ENCODE measurements at regions not wholly inside any gene's neighbourhood (a gene's known extent, or its start where the extent isn't known, plus 50 kb on each side); places are given as distances from the start of the nearest gene placed in this dataset.

DNA sequence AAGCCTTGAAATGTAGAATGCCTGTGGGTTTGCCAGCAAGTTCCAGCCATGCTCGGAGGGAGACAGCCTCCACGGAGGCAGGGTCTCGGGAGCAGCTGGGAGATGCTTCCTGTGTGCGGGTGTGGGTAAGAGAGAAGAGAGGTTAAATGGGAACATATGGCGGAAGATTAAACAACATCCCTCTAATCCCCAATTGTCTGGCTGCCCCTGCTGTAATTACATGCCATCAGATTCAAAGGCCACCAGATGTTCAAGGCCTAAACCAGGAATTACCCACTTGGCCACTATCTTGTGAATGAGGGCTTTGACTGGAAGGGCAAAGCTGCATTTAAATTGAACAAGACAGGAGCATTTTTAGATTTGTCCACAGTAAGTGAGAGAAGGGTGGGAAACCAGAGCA, 81.4 kb upstream of the BACE2 start:
- no peak overlapping the region for H4K8ac ChIP-seq (replicated peaks; ENCODE audit: insufficient read length, low read depth, low read length)
- no peak overlapping the region; the same call in 1 of the 2 replicates for H3K14ac ChIP-seq (ENCODE audit: insufficient read depth, low read length)
- H4K91ac ChIP-seq (ENCODE audit: insufficient read length, low read depth, low read length): no peak overlapping the region
- no peaks in the 10 kb centered on the region for H3K27me3 ChIP-seq (ENCODE audit: insufficient read depth, low read length)
- H2AK5ac ChIP-seq (ENCODE audit: insufficient read length, low read length): no peak overlapping the region
- H3K4ac ChIP-seq (ENCODE audit: low read depth, low read length): no peak overlapping the region
- WGBS (ENCODE audit: extremely low coverage, insufficient read length, low lambda C conversion rate): no CpG with 5 or more reads among the region's 5 CpGs
- no peak overlapping the region for H2BK120ac ChIP-seq (ENCODE audit: low read depth, low read length, poor library complexity, severe bottlenecking)
- H3K56ac ChIP-seq (ENCODE audit: insufficient read length, low read depth, low read length): no peak overlapping the region
- no peak overlapping the region for H3K23ac ChIP-seq (ENCODE audit: insufficient read length, low read depth, low read length)
- no peaks in the 10 kb centered on the region for H4K20me1 ChIP-seq (ENCODE audit: control insufficient read depth, insufficient read depth, insufficient read length)
- H3K4me1 ChIP-seq (ENCODE audit: insufficient read depth, low read length): no peaks in the 10 kb centered on the region; the same call in 1 of the 2 replicates
- peaks cover 10 to 14% of the 10 kb centered on the region in 2 experiments for H3K4me1 Mint-ChIP-seq
- H3K36me3 Mint-ChIP-seq (ENCODE audit: insufficient read depth in 1 of 3, low read depth in 3 of 3): no peaks in the 10 kb centered on the region
- no peak overlapping the region for H3K9ac ChIP-seq (ENCODE audit: extremely low read depth, insufficient read length, low read length)
- H2BK12ac ChIP-seq (ENCODE audit: insufficient read length, low read depth, low read length): no peak overlapping the region
- no peak overlapping the region for H2BK15ac ChIP-seq (ENCODE audit: low read depth, low read length)
- no peaks in the 10 kb centered on the region for H3K27me3 Mint-ChIP-seq (ENCODE audit: low read depth)
- H3K4me3 Mint-ChIP-seq: no peak overlapping the region
- no peak overlapping the region; a peak in 1 of 7 replicates for H3K27ac Mint-ChIP-seq
- H2BK20ac ChIP-seq (ENCODE audit: low read depth, low read length, poor library complexity, severe bottlenecking): no peak overlapping the region
- no peaks in the 10 kb centered on the region for H3K23me2 ChIP-seq (ENCODE audit: insufficient read length, low read depth, low read length, poor library complexity, severe bottlenecking)
- H3K9me3 Mint-ChIP-seq: peaks cover 2 to 6% of the 10 kb centered on the region in 2 experiments; a peak in 3 of 5 replicates
- TF ChIP-seq, protein P1, sequence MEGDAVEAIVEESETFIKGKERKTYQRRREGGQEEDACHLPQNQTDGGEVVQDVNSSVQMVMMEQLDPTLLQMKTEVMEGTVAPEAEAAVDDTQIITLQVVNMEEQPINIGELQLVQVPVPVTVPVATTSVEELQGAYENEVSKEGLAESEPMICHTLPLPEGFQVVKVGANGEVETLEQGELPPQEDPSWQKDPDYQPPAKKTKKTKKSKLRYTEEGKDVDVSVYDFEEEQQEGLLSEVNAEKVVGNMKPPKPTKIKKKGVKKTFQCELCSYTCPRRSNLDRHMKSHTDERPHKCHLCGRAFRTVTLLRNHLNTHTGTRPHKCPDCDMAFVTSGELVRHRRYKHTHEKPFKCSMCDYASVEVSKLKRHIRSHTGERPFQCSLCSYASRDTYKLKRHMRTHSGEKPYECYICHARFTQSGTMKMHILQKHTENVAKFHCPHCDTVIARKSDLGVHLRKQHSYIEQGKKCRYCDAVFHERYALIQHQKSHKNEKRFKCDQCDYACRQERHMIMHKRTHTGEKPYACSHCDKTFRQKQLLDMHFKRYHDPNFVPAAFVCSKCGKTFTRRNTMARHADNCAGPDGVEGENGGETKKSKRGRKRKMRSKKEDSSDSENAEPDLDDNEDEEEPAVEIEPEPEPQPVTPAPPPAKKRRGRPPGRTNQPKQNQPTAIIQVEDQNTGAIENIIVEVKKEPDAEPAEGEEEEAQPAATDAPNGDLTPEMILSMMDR (conservative IDR thresholded peaks at IDR 0.05): no peak
- H3K4me2 ChIP-seq (ENCODE audit: insufficient read depth, insufficient read length, low read length): no peak overlapping the region
- no peaks in the 10 kb centered on the region for H3K79me2 ChIP-seq (ENCODE audit: insufficient read depth, low read length)
- no peak overlapping the region for H2BK5ac ChIP-seq (ENCODE audit: insufficient read length, low read length)
- no peak overlapping the region for H3K27ac ChIP-seq (ENCODE audit: insufficient read length, low read depth, low read length)
- H4K5ac ChIP-seq (ENCODE audit: insufficient read length, low read depth, low read length): no peak overlapping the region
- no peak overlapping the region for H3K18ac ChIP-seq (ENCODE audit: insufficient read length, low read depth, low read length)
- no peaks in the 10 kb centered on the region for H3K79me1 ChIP-seq (ENCODE audit: insufficient read depth, low read depth, low read length, poor library complexity, severe bottlenecking)
- no peak overlapping the region for H2AFZ ChIP-seq (ENCODE audit: low read length)
- DNase-seq: no peak
- H3K9me3 ChIP-seq (ENCODE audit: control insufficient read depth, low read depth, low read length): no peaks in the 10 kb centered on the region
- H3T11ph ChIP-seq (ENCODE audit: low read length): no peak overlapping the region

All from H9 (cell line).